Rectal smooth muscle tissue (tissue), 1 donor: ENCODE measurements at regions not wholly inside any gene's neighbourhood (a gene's known extent, or its start where the extent isn't known, plus 50 kb on each side); places are given as distances from the start of the nearest gene placed in this dataset.

ENCODE experiments used
- H3K27ac ChIP-seq: one replicate; pipeline ENCODE4 v1.7.0; 2013; ENCODE audit warnings: low read depth, low read length, inconsistent platforms
- H3K27me3 ChIP-seq: one replicate; pipeline ENCODE4 v1.7.0; 2013; ENCODE audit warnings: low read length; ENCODE audit not compliant: control insufficient read depth, insufficient read depth
- H3K36me3 ChIP-seq: one replicate; pipeline ENCODE4 v1.7.0; 2013; ENCODE audit warnings: low read length; ENCODE audit not compliant: control insufficient read depth, insufficient read depth
- H3K4me1 ChIP-seq: one replicate; pipeline ENCODE4 v1.7.0; 2013; ENCODE audit warnings: low read length; ENCODE audit not compliant: control insufficient read depth, insufficient read depth
- H3K4me3 ChIP-seq: one replicate; pipeline ENCODE4 v1.7.0; 2013; ENCODE audit warnings: low read length
- H3K9ac ChIP-seq: one replicate; pipeline ENCODE4 v1.7.0; 2013; ENCODE audit warnings: low read length

DNA sequence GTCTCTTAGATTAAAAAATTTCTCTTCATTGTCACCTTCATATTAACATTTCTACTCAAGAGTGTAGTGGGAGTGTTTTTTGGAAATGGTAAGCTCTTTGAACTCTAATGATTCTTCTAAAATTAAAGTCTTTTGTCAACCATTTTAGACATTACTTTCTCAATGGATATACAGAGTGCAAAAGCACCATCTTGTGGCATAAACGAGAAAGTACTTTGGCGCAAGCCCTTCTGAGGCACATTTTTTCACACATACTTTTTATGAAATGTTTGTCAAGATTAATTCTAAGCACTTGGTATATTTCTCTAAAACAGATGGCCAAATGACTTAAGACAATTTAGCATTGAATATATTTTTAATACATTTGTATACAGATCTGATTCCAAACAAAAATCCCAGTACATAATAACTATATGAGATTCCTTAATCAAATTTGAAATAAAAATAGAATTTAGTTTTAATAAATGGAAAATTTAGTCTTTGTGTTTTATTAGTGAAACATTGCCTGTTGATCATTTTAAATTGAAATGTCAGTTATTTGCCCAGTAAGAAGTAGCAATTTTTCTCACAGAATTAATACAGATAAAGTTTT is 63.3 kb upstream of the GALNT5 start:
- Histone ChIP-seq H3K4me1 (no peaks in the 10 kb centered on the region), H3K4me3 (no peak overlapping the region), H3K9ac (no peak overlapping the region), H3K36me3 (no peaks in the 10 kb centered on the region), H3K27me3 (no peaks in the 10 kb centered on the region), H3K27ac (no peak overlapping the region)

- H3K4me1 ChIP-seq = no peaks in the 10 kb centered on the region
- no peak overlapping the region for H3K4me3 ChIP-seq
- no peaks in the 10 kb centered on the region for H3K36me3 ChIP-seq
- H3K9ac ChIP-seq = no peak overlapping the region
- H3K27ac ChIP-seq = no peak overlapping the region
- no peaks in the 10 kb centered on the region for H3K27me3 ChIP-seq
Observed at GRCh38 chr2:157194844-157195243, 62.7 kb upstream of the GALNT5 start.

DNA sequence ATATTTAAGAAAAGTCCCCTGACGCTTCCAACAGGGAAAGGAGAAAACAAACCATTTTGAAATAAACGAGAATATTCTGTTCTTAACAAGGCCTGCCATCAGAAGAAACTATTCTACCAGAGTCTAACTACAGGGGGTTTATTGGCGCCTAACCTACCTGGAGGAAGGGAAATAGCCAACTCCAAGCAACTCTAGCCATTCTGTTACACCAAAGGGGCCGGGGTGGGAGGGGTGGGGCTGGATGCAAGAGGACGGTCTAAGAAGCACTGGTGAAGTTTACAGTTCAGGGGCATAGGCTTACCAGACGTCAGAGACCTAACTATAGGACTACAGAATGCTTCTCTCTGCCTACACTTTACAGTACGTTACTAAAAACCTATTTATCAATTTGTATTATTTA is 60.5 kb upstream of the GALNT5 start:
- Histone ChIP-seq H3K9ac (no peak overlapping the region), H3K36me3 (no peaks in the 10 kb centered on the region), H3K4me1 (no peaks in the 10 kb centered on the region), H3K27me3 (no peaks in the 10 kb centered on the region), H3K4me3 (no peak overlapping the region), H3K27ac (no peak overlapping the region)

DNA sequence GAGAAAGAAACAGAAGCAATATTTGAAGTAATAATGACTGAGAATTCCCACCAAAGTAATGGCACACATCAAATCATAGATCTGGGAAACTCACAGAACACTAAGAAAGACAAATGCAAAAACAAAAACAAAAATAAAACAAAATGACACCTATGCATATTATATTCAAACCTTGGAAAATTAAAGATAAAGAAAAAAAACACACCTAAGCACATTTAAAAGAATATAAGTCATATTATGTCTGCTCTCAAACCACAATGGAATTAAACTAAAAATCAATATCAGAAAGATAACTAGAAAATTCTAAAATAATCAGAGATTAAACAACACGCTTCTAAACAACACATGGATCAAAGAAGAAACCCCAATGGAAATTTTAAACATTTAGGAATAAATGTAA is 59.7 kb upstream of the GALNT5 start:
- Histone ChIP-seq H3K27me3 (no peaks in the 10 kb centered on the region), H3K27ac (no peak overlapping the region), H3K36me3 (no peaks in the 10 kb centered on the region), H3K4me1 (no peaks in the 10 kb centered on the region), H3K9ac (no peak overlapping the region), H3K4me3 (no peak overlapping the region)

GRCh38 chr2:157203651-157204050 is 53.9 kb upstream of the GALNT5 start:
- H3K4me3 ChIP-seq = no peak overlapping the region
- no peak overlapping the region for H3K27ac ChIP-seq
- H3K36me3 ChIP-seq = no peaks in the 10 kb centered on the region
- H3K4me1 ChIP-seq = no peaks in the 10 kb centered on the region
- H3K9ac ChIP-seq = no peak overlapping the region
- no peaks in the 10 kb centered on the region for H3K27me3 ChIP-seq

- H3K9ac ChIP-seq = no peak overlapping the region
- H3K36me3 ChIP-seq = no peaks in the 10 kb centered on the region
- H3K27me3 ChIP-seq = no peaks in the 10 kb centered on the region
- H3K4me3 ChIP-seq = no peak overlapping the region
- H3K4me1 ChIP-seq = no peaks in the 10 kb centered on the region
- H3K27ac ChIP-seq = no peak overlapping the region
Observed at GRCh38 chr2:157204401-157204800, 53.1 kb upstream of the GALNT5 start.

DNA sequence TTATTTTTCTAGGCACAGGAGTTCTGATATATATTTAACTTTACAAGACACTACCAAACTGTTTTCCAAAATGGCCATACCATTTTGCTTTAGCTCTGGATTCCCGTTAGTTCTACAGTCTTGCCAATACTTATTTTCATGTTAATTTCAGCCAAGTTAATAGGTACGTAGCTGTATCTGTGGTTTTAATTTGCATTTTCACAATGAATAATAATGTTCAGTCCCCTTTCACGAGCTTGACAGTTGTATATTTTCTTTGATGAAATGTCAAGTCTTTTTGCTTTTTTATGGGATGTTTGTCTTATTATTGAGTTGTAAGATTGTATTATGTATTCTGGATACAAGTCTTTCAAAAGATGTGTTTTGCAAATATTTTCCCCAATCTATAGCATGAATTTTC is 50.6 kb upstream of the GALNT5 start:
- Histone ChIP-seq H3K27me3 (no peaks in the 10 kb centered on the region), H3K4me3 (no peak overlapping the region), H3K36me3 (no peaks in the 10 kb centered on the region), H3K9ac (no peak overlapping the region), H3K4me1 (no peaks in the 10 kb centered on the region), H3K27ac (no peak overlapping the region)
